ENCODE measurements at regions not wholly inside any gene's neighbourhood (a gene's known extent, or its start where the extent isn't known, plus 50 kb on each side); places are given as distances from the start of the nearest gene placed in this dataset.

- no peak for FAIRE-seq
- in situ Hi-C loops (cut with HindIII; ENCODE audit: extremely low pct_ligation_motif_present, low pct_unique_long_range_greater_than_20kb) = no loop called here
- POLR2A ChIA-PET = no interaction called here
Measured at GRCh38 chr20:20763650-20764049, 51.2 kb upstream of the RALGAPA2 start.

More at GRCh38 chr20:20763650-20764049, 51.2 kb upstream of the RALGAPA2 start:
- no peak for DNase-seq (ENCODE audit: low spot score)
- H2AFZ ChIP-seq (ENCODE audit: low read length) = no peak overlapping the region
- H3K27me3 ChIP-seq (ENCODE audit: control insufficient read depth in 1 of 2, insufficient read depth in 2 of 2, low read length in 2 of 2) = no peaks in the 10 kb centered on the region
- WGBS (ENCODE audit: low lambda C conversion rate) = 17% methylated on average over 5 of the region's 5 CpGs
- no peak for TF ChIP-seq CEBPG (CRISPR knock-in tag; IDR thresholded peaks at IDR 0.05)
- no peak for TF ChIP-seq MIXL1 (CRISPR knock-in tag; IDR thresholded peaks at IDR 0.05)
- peak; percentile 31; the same call in 1 of the 2 replicates for TF ChIP-seq ZNF12 (CRISPR knock-in tag; IDR thresholded peaks at IDR 0.05)
- TF ChIP-seq TEAD3 (CRISPR knock-in tag; optimal IDR thresholded peaks at IDR 0.05; ENCODE audit: borderline replicate concordance) = peak; percentile 67
- no peak for TF ChIP-seq CERS6 (CRISPR knock-in tag; IDR thresholded peaks at IDR 0.05)
- TF ChIP-seq CEBPB (IDR thresholded peaks at IDR 0.05; ENCODE audit: borderline replicate concordance, low read depth, low read length) = 0 out of 2 replicates have a peak, but pooled peaks have one; percentile 22
- no peak for TF ChIP-seq PREB (CRISPR knock-in tag; IDR thresholded peaks at IDR 0.05)
- TF ChIP-seq NAIF1 (CRISPR knock-in tag; IDR thresholded peaks at IDR 0.05; ENCODE audit: borderline replicate concordance) = no peak
- intact Hi-C loops (cut with micrococcal nuclease; ENCODE audit: unreplicated experiment) = no loop called here
- no peak overlapping the region for H3K27ac ChIP-seq (ENCODE audit: extremely low read length, insufficient read depth, low read length)
- ATAC-seq = no peak
- no peak overlapping the region for H3K4me2 ChIP-seq (ENCODE audit: low read depth, low read length)
- peaks cover 14% of the 10 kb centered on the region for H3K4me1 ChIP-seq (ENCODE audit: insufficient read depth, low read length)
- no peaks in the 10 kb centered on the region for H3K79me2 ChIP-seq (ENCODE audit: insufficient read depth, low read length)
- H3K4me3 ChIP-seq (replicated peaks in 1 of 3; ENCODE audit: insufficient read depth in 1 of 3, low read depth in 2 of 3, low read length in 3 of 3) = no peak overlapping the region
- no peaks in the 10 kb centered on the region for H4K20me1 ChIP-seq (ENCODE audit: insufficient read depth, low read length)
- no TSS peak for BruUV-seq (replicated peaks)
- CTCF ChIA-PET (ENCODE audit: low intra/inter-chr PET ratio, low total read pairs) = no interaction called here
- H3K36me3 ChIP-seq (replicated peaks in 1 of 2; ENCODE audit: control insufficient read depth in 1 of 2, insufficient read depth in 2 of 2, low read length in 2 of 2) = no peaks in the 10 kb centered on the region
- no peaks in the 10 kb centered on the region for H3K9me3 ChIP-seq (ENCODE audit: low read length)
- no peak overlapping the region for H3K9ac ChIP-seq (ENCODE audit: insufficient read depth, low read depth, low read length)
